Thoracic aorta (tissue), 2 donors: ENCODE measurements at regions not wholly inside any gene's neighbourhood (a gene's known extent, or its start where the extent isn't known, plus 50 kb on each side); places are given as distances from the start of the nearest gene placed in this dataset.

ENCODE experiments used
- ATAC-seq: fragments of 150-250 bp; one replicate; pipeline ENCODE4 v1.8.0; 2017; ENCODE audit warnings: low read depth; ENCODE audit not compliant: insufficient number of reproducible peaks, low FRiP score
- DNase-seq: peaks from one replicate; pipeline ENCODE4 v3.0.0-alpha.2; 2020; ENCODE audit warnings: low spot score
- H3K27ac ChIP-seq, 2 donors: fragments of 200-600 bp; sonication (generic); 1 replicate in 1 of 2; 2 replicates in 1 of 2; pipeline ENCODE4 v1.5.1; 2016; ENCODE audit warnings: mild to moderate bottlenecking in 2 of 2, moderate library complexity in 2 of 2
- H3K27me3 ChIP-seq: fragments of 200-600 bp; sonication (generic); replicated peaks from 2 replicates; pipeline ENCODE4 v1.6.0; 2016; ENCODE audit warnings: mild to moderate bottlenecking; ENCODE audit not compliant: insufficient read depth
- H3K36me3 ChIP-seq: fragments of 200-600 bp; sonication (generic); one replicate; pipeline ENCODE4 v1.5.1; 2016
- H3K4me1 ChIP-seq, 2 donors: fragments of 200-600 bp; sonication (generic); 1 replicate in 1 of 2; 2 replicates in 1 of 2; pipeline versions ENCODE4 v1.5.1 to v1.6.0; 2016; ENCODE audit warnings: low read depth in 2 of 2, mild to moderate bottlenecking in 1 of 2; ENCODE audit not compliant: control insufficient read depth in 1 of 2
- H3K4me3 ChIP-seq: fragments of 200-600 bp; sonication (generic); 2 replicates; pipeline ENCODE4 v1.5.1; 2016; ENCODE audit warnings: mild to moderate bottlenecking
- H3K9me3 ChIP-seq: fragments of 200-600 bp; sonication (generic); 2 replicates; pipeline ENCODE4 v1.5.1; 2016
- CTCF ChIP-seq: fragments of 200-600 bp; sonication (generic); IDR thresholded peaks from one replicate; pipeline ENCODE4 v1.5.1; 2019; ENCODE audit warnings: antibody characterized with exemption

DNA sequence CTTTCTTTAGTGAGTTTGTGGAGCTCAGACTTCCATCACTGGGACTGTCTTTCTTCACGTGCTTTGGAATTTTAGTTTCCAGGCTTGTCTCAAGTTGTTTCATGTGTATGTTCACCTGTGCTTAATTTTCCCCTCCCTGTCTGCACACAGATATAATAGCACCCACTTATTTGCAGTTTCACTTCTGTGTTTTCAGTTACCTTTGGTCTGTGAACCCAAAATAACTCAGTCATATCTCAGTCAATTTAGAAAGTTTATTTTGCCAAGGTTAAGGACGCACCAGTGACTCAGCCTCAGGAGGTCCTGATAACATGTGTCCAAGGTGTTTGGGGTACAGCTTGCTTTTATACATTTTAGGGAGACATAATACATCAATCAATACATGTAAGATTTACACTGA is 330.4 kb downstream of the ICE1 start:
- no peak for DNase-seq
- H3K4me1 ChIP-seq = no peaks in the 10 kb centered on the region
- no peak overlapping the region for H3K27ac ChIP-seq
- no peaks in the 10 kb centered on the region for H3K36me3 ChIP-seq
- no peak for TF ChIP-seq CTCF
- no peaks in the 10 kb centered on the region for H3K27me3 ChIP-seq
- no peak for ATAC-seq
- no peak overlapping the region for H3K4me3 ChIP-seq
- H3K9me3 ChIP-seq = no peaks in the 10 kb centered on the region

GRCh38 chr5:5751987-5752386 is 329.5 kb downstream of the ICE1 start:
- Histone ChIP-seq H3K36me3 (no peaks in the 10 kb centered on the region), H3K4me1 (no peaks in the 10 kb centered on the region), H3K27me3 (no peaks in the 10 kb centered on the region), H3K9me3 (no peaks in the 10 kb centered on the region), H3K27ac (no peak overlapping the region), H3K4me3 (no peak overlapping the region)
- TF ChIP-seq CTCF = no peak
- DNase-seq (no peak), ATAC-seq (no peak)

DNA sequence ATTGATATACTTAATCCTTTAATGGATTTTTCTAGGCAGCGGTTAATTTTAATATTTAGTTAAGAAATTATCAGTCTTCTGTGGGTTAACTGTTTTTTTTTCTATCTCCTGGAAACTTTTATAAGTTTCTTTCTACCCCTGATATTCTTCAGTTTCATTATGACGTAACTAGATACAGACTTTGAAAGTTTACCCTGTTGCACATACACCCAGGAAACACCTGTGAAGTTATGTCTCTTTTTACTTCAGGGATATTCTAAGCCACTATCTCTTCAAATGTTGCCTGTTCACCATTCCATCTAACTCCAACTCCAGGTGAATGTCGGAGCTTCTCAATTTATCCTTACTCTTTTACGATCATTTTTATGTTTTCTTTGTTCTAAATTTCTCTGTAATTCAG is 329.0 kb downstream of the ICE1 start:
- no peak for ATAC-seq
- no peak for DNase-seq
- H3K27ac ChIP-seq = no peak overlapping the region

GRCh38 chr5:5741418-5741817 is 318.9 kb downstream of the ICE1 start:
- Histone ChIP-seq H3K27me3 (no peaks in the 10 kb centered on the region), H3K9me3 (peaks cover 20% of the 10 kb centered on the region), H3K27ac (no peak overlapping the region), H3K4me3 (no peak overlapping the region), H3K4me1 (no peaks in the 10 kb centered on the region), H3K36me3 (no peaks in the 10 kb centered on the region)
- no peak for TF ChIP-seq CTCF
- DNase-seq (no peak), ATAC-seq (no peak)

More for the DNA sequence above, 329.0 kb downstream of the ICE1 start:
- H3K9me3 ChIP-seq = no peaks in the 10 kb centered on the region
- H3K4me3 ChIP-seq = no peak overlapping the region
- TF ChIP-seq CTCF = no peak
- H3K4me1 ChIP-seq = no peaks in the 10 kb centered on the region
- H3K36me3 ChIP-seq = no peaks in the 10 kb centered on the region
- no peaks in the 10 kb centered on the region for H3K27me3 ChIP-seq

GRCh38 chr5:5739490-5739945 is 317.0 kb downstream of the ICE1 start:
- Histone ChIP-seq H3K4me1 (no peaks in the 10 kb centered on the region), H3K9me3 (peaks cover 12% of the 10 kb centered on the region), H3K4me3 (no peak overlapping the region), H3K27ac (no peak overlapping the region), H3K27me3 (no peaks in the 10 kb centered on the region), H3K36me3 (no peaks in the 10 kb centered on the region)
- DNase-seq = no peak
- TF ChIP-seq CTCF = no peak
- ATAC-seq = no peak
